ENCODE measurements at regions not wholly inside any gene's neighbourhood (a gene's known extent, or its start where the extent isn't known, plus 50 kb on each side); places are given as distances from the start of the nearest gene placed in this dataset.

GRCh38 chr11:39990421-39990831 lies 1469.0 kb downstream of the LRRC4C start:
- intact Hi-C loops (cut with DNase I, micrococcal nuclease), result no loop called here
- ATAC-seq (peak; percentile 18), DNase-seq (peak in 1 of 3 donors; percentile 4)
- no peaks in the 10 kb centered on the region for H3K36me3 ChIP-seq (ENCODE audit: low read depth)
- TF ChIP-seq CTCF (IDR thresholded peaks at IDR 0.05), result no peak
- H3K4me3 ChIP-seq, result no peak overlapping the region
- H3K9me3 ChIP-seq, result no peaks in the 10 kb centered on the region
- H3K4me1 ChIP-seq (ENCODE audit: low read depth), result peaks cover 4% of the 10 kb centered on the region

GRCh38 chr11:39975091-39975490 lies 1484.4 kb downstream of the LRRC4C start:
- DNase-seq (no peak), ATAC-seq (no peak)
- TF ChIP-seq CTCF (IDR thresholded peaks at IDR 0.05), result no peak
- Histone ChIP-seq H3K4me1 (ENCODE audit: low read depth) (no peaks in the 10 kb centered on the region), H3K36me3 (ENCODE audit: low read depth) (no peaks in the 10 kb centered on the region), H3K9me3 (no peaks in the 10 kb centered on the region), H3K4me3 (no peak overlapping the region)
- intact Hi-C loops (cut with DNase I, micrococcal nuclease), result no loop called here

GRCh38 chr11:39972461-39972860 lies 1487.0 kb downstream of the LRRC4C start:
- Histone ChIP-seq H3K4me3 (no peak overlapping the region), H3K9me3 (no peaks in the 10 kb centered on the region), H3K4me1 (ENCODE audit: low read depth) (no peaks in the 10 kb centered on the region), H3K36me3 (ENCODE audit: low read depth) (no peaks in the 10 kb centered on the region)
- intact Hi-C loops (cut with DNase I, micrococcal nuclease), result no loop called here
- ATAC-seq (no peak), DNase-seq (no peak)
- TF ChIP-seq CTCF (IDR thresholded peaks at IDR 0.05), result no peak

- no peak for DNase-seq
- no peak for TF ChIP-seq CTCF (IDR thresholded peaks at IDR 0.05)
- Histone ChIP-seq H3K4me1 (ENCODE audit: low read depth) (no peaks in the 10 kb centered on the region), H3K36me3 (ENCODE audit: low read depth) (no peaks in the 10 kb centered on the region), H3K9me3 (no peaks in the 10 kb centered on the region), H3K4me3 (no peak overlapping the region)
- intact Hi-C loops (cut with DNase I, micrococcal nuclease), result no loop called here
- no peak for ATAC-seq
Observed at GRCh38 chr11:39971938-39972337, 1487.5 kb downstream of the LRRC4C start.

GRCh38 chr11:39968071-39968470 lies 1491.4 kb downstream of the LRRC4C start:
- Histone ChIP-seq H3K4me3 (no peak overlapping the region), H3K36me3 (ENCODE audit: low read depth) (no peaks in the 10 kb centered on the region), H3K4me1 (ENCODE audit: low read depth) (no peaks in the 10 kb centered on the region), H3K9me3 (no peaks in the 10 kb centered on the region)
- intact Hi-C loops (cut with DNase I, micrococcal nuclease), result no loop called here
- no peak for ATAC-seq
- TF ChIP-seq CTCF (IDR thresholded peaks at IDR 0.05), result no peak
- DNase-seq, result no peak

GRCh38 chr11:39965701-39966100 lies 1493.8 kb downstream of the LRRC4C start:
- intact Hi-C loops (cut with DNase I, micrococcal nuclease), result no loop called here
- Histone ChIP-seq H3K4me1 (ENCODE audit: low read depth) (no peaks in the 10 kb centered on the region), H3K36me3 (ENCODE audit: low read depth) (no peaks in the 10 kb centered on the region), H3K9me3 (no peaks in the 10 kb centered on the region), H3K4me3 (no peak overlapping the region)
- no peak for TF ChIP-seq CTCF (IDR thresholded peaks at IDR 0.05)
- DNase-seq (no peak), ATAC-seq (no peak)
